ENCODE measurements at regions not wholly inside any gene's neighbourhood (a gene's known extent, or its start where the extent isn't known, plus 50 kb on each side); places are given as distances from the start of the nearest gene placed in this dataset.

DNA sequence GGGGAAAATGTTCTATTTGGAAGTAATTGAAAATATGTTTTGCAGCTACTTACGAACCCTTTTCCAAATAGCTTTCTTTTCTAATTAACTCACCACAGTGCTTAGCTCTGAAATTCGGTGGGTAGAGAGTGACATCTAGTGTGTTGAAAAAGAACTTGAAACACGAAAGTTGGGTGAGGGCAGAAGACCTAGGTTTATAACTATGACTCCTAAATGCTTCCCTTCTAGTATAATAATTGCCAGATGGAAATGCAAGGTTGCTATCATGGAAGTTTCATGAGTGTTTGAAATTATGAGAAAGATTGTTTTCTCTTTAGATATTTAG is 77.3 kb upstream of the NOCT start:
- Histone ChIP-seq H3K4me3 (ENCODE audit: severe bottlenecking) (no peak overlapping the region), H3K27me3 (ENCODE audit: insufficient read depth, poor library complexity, severe bottlenecking) (no peaks in the 10 kb centered on the region), H3K36me3 (ENCODE audit: low read depth) (no peaks in the 10 kb centered on the region), H3K4me1 (ENCODE audit: insufficient read depth, poor library complexity, severe bottlenecking) (no peaks in the 10 kb centered on the region), H3K9me3 (ENCODE audit: severe bottlenecking) (no peaks in the 10 kb centered on the region), H3K27ac (ENCODE audit: poor library complexity, severe bottlenecking) (no peak overlapping the region)
- no peak for DNase-seq (ENCODE audit: low spot score)
- TF ChIP-seq, protein P1, sequence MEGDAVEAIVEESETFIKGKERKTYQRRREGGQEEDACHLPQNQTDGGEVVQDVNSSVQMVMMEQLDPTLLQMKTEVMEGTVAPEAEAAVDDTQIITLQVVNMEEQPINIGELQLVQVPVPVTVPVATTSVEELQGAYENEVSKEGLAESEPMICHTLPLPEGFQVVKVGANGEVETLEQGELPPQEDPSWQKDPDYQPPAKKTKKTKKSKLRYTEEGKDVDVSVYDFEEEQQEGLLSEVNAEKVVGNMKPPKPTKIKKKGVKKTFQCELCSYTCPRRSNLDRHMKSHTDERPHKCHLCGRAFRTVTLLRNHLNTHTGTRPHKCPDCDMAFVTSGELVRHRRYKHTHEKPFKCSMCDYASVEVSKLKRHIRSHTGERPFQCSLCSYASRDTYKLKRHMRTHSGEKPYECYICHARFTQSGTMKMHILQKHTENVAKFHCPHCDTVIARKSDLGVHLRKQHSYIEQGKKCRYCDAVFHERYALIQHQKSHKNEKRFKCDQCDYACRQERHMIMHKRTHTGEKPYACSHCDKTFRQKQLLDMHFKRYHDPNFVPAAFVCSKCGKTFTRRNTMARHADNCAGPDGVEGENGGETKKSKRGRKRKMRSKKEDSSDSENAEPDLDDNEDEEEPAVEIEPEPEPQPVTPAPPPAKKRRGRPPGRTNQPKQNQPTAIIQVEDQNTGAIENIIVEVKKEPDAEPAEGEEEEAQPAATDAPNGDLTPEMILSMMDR (IDR thresholded peaks at IDR 0.05; ENCODE audit: poor library complexity, severe bottlenecking), result peak; percentile 78
- ATAC-seq (ENCODE audit: low read depth), result peak; percentile 87

DNA sequence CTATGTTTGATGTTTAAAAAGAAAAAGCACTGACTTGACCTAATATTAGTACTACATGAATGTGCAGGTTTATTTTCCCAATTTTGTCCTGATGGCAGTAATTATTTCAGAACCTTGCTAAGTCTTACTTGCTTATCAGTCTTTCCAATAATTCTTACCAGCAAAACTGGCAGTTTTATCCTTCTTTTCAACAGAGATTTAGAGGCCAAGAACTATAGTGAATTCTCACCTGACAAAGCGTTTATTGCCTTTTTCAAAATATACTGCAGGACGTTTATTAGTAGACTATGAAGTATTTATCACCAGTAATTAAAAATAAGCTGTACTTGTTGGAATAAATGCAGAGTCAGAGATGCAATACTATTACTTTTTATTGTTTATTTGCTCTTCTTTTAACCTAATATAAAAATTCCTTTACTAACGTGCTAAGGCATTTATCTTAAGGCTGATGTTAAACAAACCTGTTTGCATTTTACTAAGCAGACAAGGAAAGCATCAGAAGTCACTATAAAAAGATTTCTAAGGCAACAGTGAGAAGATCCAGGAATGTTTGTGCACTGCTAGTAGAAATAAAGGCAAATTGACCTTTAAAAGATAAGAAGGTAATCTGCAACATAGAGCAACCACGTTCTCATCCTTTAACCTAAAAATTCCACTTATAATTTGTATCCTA is 80.3 kb upstream of the NOCT start:
- Histone ChIP-seq H3K9me3 (ENCODE audit: severe bottlenecking) (no peaks in the 10 kb centered on the region), H3K4me1 (ENCODE audit: insufficient read depth, poor library complexity, severe bottlenecking) (no peaks in the 10 kb centered on the region), H3K4me3 (ENCODE audit: severe bottlenecking) (no peak overlapping the region), H3K27ac (ENCODE audit: poor library complexity, severe bottlenecking) (no peak overlapping the region), H3K27me3 (ENCODE audit: insufficient read depth, poor library complexity, severe bottlenecking) (no peaks in the 10 kb centered on the region), H3K36me3 (ENCODE audit: low read depth) (no peaks in the 10 kb centered on the region)
- TF ChIP-seq, protein P1 (IDR thresholded peaks at IDR 0.05; ENCODE audit: poor library complexity, severe bottlenecking), result no peak
- no peak for ATAC-seq (ENCODE audit: low read depth)
- no peak for DNase-seq (ENCODE audit: low spot score)

DNA sequence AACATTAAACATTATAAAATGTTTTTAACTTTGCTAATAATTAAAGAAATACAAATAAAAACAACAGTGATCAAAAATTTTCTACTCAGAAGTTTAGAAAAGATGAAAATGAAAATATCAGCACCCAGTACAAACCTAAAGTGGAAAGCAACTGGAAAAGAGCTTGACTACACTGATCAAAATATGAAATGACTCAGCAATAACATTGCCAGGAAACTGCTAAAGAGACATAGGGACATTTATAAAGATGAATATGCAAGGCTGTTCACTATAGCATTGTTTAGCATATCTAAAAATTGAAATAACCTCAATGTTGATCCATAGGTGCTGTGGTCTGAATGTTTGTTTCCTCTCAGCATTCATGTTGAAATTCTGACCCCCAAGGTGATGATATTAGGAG is 88.5 kb upstream of the NOCT start:
- Histone ChIP-seq H3K27ac (ENCODE audit: poor library complexity, severe bottlenecking) (no peak overlapping the region), H3K36me3 (ENCODE audit: low read depth) (no peaks in the 10 kb centered on the region), H3K9me3 (ENCODE audit: severe bottlenecking) (no peaks in the 10 kb centered on the region), H3K4me3 (ENCODE audit: severe bottlenecking) (no peak overlapping the region), H3K27me3 (ENCODE audit: insufficient read depth, poor library complexity, severe bottlenecking) (no peaks in the 10 kb centered on the region), H3K4me1 (ENCODE audit: insufficient read depth, poor library complexity, severe bottlenecking) (no peaks in the 10 kb centered on the region)
- ATAC-seq (ENCODE audit: low read depth) (no peak), DNase-seq (ENCODE audit: low spot score) (no peak)
- TF ChIP-seq, protein P1 (IDR thresholded peaks at IDR 0.05; ENCODE audit: poor library complexity, severe bottlenecking), result no peak

DNA sequence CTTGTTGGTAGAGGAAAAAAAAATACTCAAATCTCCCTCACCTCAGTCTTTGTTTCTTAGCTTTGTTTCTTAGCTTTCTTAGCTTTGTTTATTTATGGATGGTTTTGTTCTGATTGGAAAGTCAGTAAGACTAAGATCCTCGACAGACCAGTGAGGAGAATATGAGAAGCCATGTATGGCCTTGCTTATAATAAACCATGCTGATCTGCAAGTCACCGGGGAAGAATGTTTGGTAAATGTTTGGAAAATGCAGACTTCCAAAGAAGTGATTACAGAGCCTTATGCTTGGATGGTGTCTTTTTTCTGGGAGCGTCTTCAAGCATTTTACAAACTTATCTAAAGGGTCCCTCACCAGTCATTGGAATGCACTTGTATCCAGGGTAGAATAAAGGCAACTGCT is 90.1 kb upstream of the NOCT start:
- Histone ChIP-seq H3K27ac (ENCODE audit: poor library complexity, severe bottlenecking) (no peak overlapping the region), H3K27me3 (ENCODE audit: insufficient read depth, poor library complexity, severe bottlenecking) (no peaks in the 10 kb centered on the region), H3K4me1 (ENCODE audit: insufficient read depth, poor library complexity, severe bottlenecking) (no peaks in the 10 kb centered on the region), H3K9me3 (ENCODE audit: severe bottlenecking) (no peaks in the 10 kb centered on the region), H3K36me3 (ENCODE audit: low read depth) (no peaks in the 10 kb centered on the region), H3K4me3 (ENCODE audit: severe bottlenecking) (no peak overlapping the region)
- TF ChIP-seq, protein P1 (IDR thresholded peaks at IDR 0.05; ENCODE audit: poor library complexity, severe bottlenecking), result no peak
- DNase-seq (ENCODE audit: low spot score), result no peak
- ATAC-seq (ENCODE audit: low read depth), result no peak

DNA sequence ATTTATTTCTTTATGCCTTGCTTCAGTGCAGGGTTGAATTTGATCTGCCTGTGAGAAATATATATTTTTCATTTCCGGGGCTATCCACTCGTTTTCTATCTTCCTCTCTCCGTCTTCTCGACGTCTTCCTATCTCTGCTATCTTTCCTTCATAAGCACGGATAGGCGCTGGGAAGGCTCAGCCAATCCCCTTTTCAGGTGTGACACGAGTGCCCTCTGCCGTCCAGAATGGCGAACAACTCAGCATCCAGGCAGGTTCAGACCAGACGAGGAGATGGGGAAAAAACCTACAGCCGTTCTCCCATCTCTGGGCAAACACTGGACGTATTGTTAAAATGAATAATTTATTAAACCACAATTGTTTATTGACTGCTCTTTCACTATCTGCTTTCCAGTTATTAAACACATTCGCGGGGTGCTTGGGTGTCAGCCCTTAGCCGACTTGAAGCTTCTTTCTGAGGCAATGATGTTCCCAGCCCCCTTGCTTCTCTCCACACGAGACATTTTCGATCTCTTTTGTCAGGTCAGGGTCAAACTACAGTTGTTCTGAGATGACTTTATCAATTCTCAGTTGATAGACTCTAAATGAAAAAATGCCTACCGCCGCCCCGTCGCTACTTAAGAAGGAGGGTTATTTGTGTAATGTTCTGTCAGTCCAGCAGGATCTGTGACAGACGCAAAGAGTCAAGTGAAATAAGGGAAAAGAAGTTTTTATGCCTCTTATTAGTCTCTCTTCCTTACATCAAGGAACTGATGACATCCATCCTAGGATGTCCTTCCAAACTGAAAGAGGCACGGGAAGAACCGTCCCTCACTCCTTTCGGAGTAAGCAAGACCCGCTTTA is 96.3 kb upstream of the NOCT start:
- no peaks in the 10 kb centered on the region for H3K27me3 ChIP-seq (ENCODE audit: insufficient read depth, poor library complexity, severe bottlenecking)
- H3K36me3 ChIP-seq (ENCODE audit: low read depth), result no peaks in the 10 kb centered on the region
- H3K4me1 ChIP-seq (ENCODE audit: insufficient read depth, poor library complexity, severe bottlenecking), result no peaks in the 10 kb centered on the region
- no peaks in the 10 kb centered on the region for H3K9me3 ChIP-seq (ENCODE audit: severe bottlenecking)
- ATAC-seq (ENCODE audit: low read depth) (peak; percentile 99), DNase-seq (ENCODE audit: low spot score) (no peak)
- H3K4me3 ChIP-seq (ENCODE audit: severe bottlenecking), result no peak overlapping the region
- TF ChIP-seq, protein P1 (IDR thresholded peaks at IDR 0.05; ENCODE audit: poor library complexity, severe bottlenecking), result peak; percentile 95
- no peak overlapping the region for H3K27ac ChIP-seq (ENCODE audit: poor library complexity, severe bottlenecking)
